DMS153 treated with DMSO at 0.1 percent for 48 hours (cell line): ENCODE measurements at regions not wholly inside any gene's neighbourhood (a gene's known extent, or its start where the extent isn't known, plus 50 kb on each side); places are given as distances from the start of the nearest gene placed in this dataset.
A peak's percentile ranks its signal among the peaks of the same experiment; 100 is the strongest.

Experiments
- DNase-seq: peaks from one replicate; lab custom pipeline; 2025; ENCODE audit not compliant: unreplicated experiment; lab: John Stamatoyannopoulos, UW

GRCh38 chr6:51352506-51353029 lies 533.9 kb downstream of the TFAP2B start:
- DNase-seq: no peak

GRCh38 chr6:51360287-51360686 lies 541.6 kb downstream of the TFAP2B start:
- no peak for DNase-seq

GRCh38 chr6:51365566-51365965 lies 546.9 kb downstream of the TFAP2B start:
- no peak for DNase-seq

- DNase-seq: no peak
These were observed 550.8 kb downstream of the TFAP2B start for GRCh38 chr6:51369485-51369884.

- no peak for DNase-seq
These were observed 564.2 kb downstream of the TFAP2B start for GRCh38 chr6:51382847-51383246.

GRCh38 chr6:51384736-51385135 lies 566.1 kb downstream of the TFAP2B start:
- no peak for DNase-seq

GRCh38 chr6:51386347-51386836 lies 567.7 kb downstream of the TFAP2B start:
- DNase-seq: no peak

GRCh38 chr6:51387907-51388306 lies 569.2 kb downstream of the TFAP2B start:
- DNase-seq: no peak

- no peak for DNase-seq
These were observed 575.4 kb downstream of the TFAP2B start for GRCh38 chr6:51394061-51394460.

- DNase-seq: no peak
These were observed 577.9 kb downstream of the TFAP2B start for GRCh38 chr6:51396583-51396982.

- DNase-seq: peak; percentile 100
These were observed 579.5 kb downstream of the TFAP2B start for GRCh38 chr6:51398064-51398705.

- DNase-seq: no peak
These were observed 580.1 kb downstream of the TFAP2B start for GRCh38 chr6:51398793-51399192.

- no peak for DNase-seq
These were observed 591.8 kb downstream of the TFAP2B start for GRCh38 chr6:51410453-51410852.

- DNase-seq: no peak
These were observed 592.9 kb downstream of the TFAP2B start for GRCh38 chr6:51411496-51412125.

- no peak for DNase-seq
These were observed 595.7 kb downstream of the TFAP2B start for GRCh38 chr6:51414361-51414760.

- DNase-seq: no peak
These were observed 596.8 kb downstream of the TFAP2B start for GRCh38 chr6:51415501-51415900.

GRCh38 chr6:51429017-51429712 lies 610.5 kb downstream of the TFAP2B start:
- DNase-seq: no peak

- DNase-seq: no peak
These were observed 611.9 kb downstream of the TFAP2B start for GRCh38 chr6:51430589-51430988.

GRCh38 chr6:51432481-51432880 lies 613.8 kb downstream of the TFAP2B start:
- DNase-seq: no peak

GRCh38 chr6:51450248-51450957 lies 631.7 kb downstream of the TFAP2B start:
- no peak for DNase-seq

- no peak for DNase-seq
These were observed 632.3 kb downstream of the TFAP2B start for GRCh38 chr6:51450958-51451357.
